Nephron (organoid): ENCODE measurements at regions not wholly inside any gene's neighbourhood (a gene's known extent, or its start where the extent isn't known, plus 50 kb on each side); places are given as distances from the start of the nearest gene placed in this dataset.
A peak's percentile ranks its signal among the peaks of the same experiment; 100 is the strongest.

ENCODE experiments used
- H3K27ac Mint-ChIP-seq, 3 experiments: 2 replicates each; pipeline ENCODE4 v1.8.0; 2020; ENCODE audit warnings: mixed read lengths in 3 of 3, mild to moderate bottlenecking in 2 of 3, moderate library complexity in 1 of 3
- H3K27me3 Mint-ChIP-seq: 2 replicates; pipeline ENCODE4 v1.8.0; 2021; ENCODE audit warnings: low read depth, mild to moderate bottlenecking, moderate library complexity, mixed read lengths
- H3K36me3 Mint-ChIP-seq: 2 replicates; pipeline ENCODE4 v1.8.0; 2020; ENCODE audit warnings: low read depth, mixed read lengths
- H3K4me1 Mint-ChIP-seq: 2 replicates; pipeline ENCODE4 v1.8.0; 2020; ENCODE audit warnings: mixed read lengths
- H3K4me3 Mint-ChIP-seq, 3 experiments: 2 replicates each; pipeline ENCODE4 v1.8.0; 2020; ENCODE audit warnings: mild to moderate bottlenecking in 3 of 3, mixed read lengths in 3 of 3, moderate library complexity in 2 of 3
- H3K9me3 Mint-ChIP-seq: 2 replicates; pipeline ENCODE4 v1.8.0; 2020; ENCODE audit warnings: mixed read lengths
- TF ChIP-seq, protein P1 (sequence below), 3 experiments: fragments of 200-600 bp; sonication (generic); IDR thresholded peaks; one replicate each; pipeline ENCODE4 v1.5.0; 2021; ENCODE audit warnings: antibody characterized with exemption in 3 of 3; ENCODE audit not compliant: unreplicated experiment in 3 of 3

DNA sequence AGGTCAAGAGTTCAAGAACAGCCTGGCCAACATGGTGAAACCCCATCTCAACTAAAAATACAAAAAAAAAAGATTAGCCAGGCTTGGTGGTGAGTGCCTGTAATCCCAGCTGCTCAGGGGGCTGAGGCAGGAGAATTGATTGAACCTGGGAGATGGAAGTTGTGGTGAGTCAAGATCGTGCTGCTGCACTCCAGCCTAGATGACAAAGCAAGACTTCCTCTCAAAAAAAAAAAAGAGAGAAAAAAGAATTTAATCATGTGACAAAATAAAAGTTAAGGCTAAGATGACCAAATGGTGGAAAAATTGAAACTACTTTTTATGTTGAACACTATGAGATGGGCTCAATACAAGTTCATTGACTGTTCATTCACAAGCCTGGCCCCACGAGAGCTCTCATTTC, 141.1 kb upstream of the WDR11 start:
- Mint-ChIP-seq H3K9me3 (no peaks in the 10 kb centered on the region), H3K4me3 (no peak overlapping the region), H3K27ac (no peak overlapping the region), H3K36me3 (no peaks in the 10 kb centered on the region), H3K27me3 (peaks cover 14% of the 10 kb centered on the region), H3K4me1 (no peaks in the 10 kb centered on the region)
- TF ChIP-seq, protein P1, sequence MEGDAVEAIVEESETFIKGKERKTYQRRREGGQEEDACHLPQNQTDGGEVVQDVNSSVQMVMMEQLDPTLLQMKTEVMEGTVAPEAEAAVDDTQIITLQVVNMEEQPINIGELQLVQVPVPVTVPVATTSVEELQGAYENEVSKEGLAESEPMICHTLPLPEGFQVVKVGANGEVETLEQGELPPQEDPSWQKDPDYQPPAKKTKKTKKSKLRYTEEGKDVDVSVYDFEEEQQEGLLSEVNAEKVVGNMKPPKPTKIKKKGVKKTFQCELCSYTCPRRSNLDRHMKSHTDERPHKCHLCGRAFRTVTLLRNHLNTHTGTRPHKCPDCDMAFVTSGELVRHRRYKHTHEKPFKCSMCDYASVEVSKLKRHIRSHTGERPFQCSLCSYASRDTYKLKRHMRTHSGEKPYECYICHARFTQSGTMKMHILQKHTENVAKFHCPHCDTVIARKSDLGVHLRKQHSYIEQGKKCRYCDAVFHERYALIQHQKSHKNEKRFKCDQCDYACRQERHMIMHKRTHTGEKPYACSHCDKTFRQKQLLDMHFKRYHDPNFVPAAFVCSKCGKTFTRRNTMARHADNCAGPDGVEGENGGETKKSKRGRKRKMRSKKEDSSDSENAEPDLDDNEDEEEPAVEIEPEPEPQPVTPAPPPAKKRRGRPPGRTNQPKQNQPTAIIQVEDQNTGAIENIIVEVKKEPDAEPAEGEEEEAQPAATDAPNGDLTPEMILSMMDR (IDR thresholded peaks at IDR 0.05; ENCODE audit: unreplicated experiment in 3 of 3), result no peak

DNA sequence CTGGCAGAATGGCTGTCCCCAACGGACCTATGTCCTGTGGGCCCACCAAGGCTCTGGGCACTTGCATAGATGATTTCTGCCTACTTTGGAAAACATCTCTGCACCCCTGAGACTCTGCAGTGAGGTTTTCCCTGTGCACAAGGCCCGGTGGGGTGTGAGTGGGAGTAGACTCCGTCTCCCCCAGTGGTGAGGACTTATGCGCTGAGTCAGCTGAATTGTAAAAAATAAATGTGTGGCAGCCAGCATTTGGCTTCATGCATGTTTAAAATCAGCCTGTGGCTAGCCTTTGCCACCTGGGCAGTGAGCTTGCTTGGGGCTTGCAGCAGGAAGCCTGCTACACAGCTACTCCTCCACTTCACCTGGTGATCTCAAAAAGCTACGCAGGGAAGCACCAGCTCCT, 139.3 kb upstream of the WDR11 start:
- H3K27me3 Mint-ChIP-seq, result peaks cover 16% of the 10 kb centered on the region
- H3K4me3 Mint-ChIP-seq, result no peak overlapping the region
- no peaks in the 10 kb centered on the region for H3K4me1 Mint-ChIP-seq
- no peak overlapping the region for H3K27ac Mint-ChIP-seq
- TF ChIP-seq, protein P1 (IDR thresholded peaks at IDR 0.05; ENCODE audit: unreplicated experiment in 3 of 3), result no peak
- H3K36me3 Mint-ChIP-seq, result no peaks in the 10 kb centered on the region
- peaks cover under 1% of the 10 kb centered on the region for H3K9me3 Mint-ChIP-seq

DNA sequence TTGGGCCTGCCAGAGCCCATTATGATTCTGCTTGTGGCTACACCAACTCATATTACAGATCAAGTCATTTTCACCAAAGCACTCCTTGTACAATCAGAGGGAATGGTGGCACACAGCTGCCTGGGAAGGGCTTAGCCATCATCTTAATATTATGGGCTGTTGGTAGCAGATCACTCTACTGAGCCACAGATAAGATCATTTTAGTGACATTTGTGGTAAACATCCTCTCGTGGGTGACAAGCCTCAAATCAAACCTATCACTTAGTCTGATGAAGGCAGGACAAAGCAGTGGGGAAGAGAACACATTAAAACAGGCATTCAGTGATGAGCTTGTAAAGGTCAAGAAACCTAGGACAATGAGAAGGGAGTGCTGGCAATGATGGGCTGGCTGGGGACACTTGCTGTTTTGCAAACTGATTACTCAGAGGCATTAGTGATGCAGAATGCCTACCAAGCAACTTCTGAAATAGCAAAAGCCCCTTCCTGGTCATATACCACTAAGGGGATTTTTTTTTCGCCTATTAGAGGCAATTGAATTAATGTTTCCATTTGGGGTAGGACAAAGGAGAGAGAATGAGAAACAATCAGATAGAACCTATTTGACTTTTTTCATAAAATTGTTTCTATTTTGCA, 137.5 kb upstream of the WDR11 start:
- H3K36me3 Mint-ChIP-seq, result no peaks in the 10 kb centered on the region
- no peaks in the 10 kb centered on the region for H3K4me1 Mint-ChIP-seq
- H3K4me3 Mint-ChIP-seq, result no peak overlapping the region
- peaks cover 12% of the 10 kb centered on the region for H3K27me3 Mint-ChIP-seq
- TF ChIP-seq, protein P1 (IDR thresholded peaks at IDR 0.05; ENCODE audit: unreplicated experiment in 3 of 3), result no peak
- peaks cover 3% of the 10 kb centered on the region for H3K9me3 Mint-ChIP-seq
- H3K27ac Mint-ChIP-seq, result no peak overlapping the region

DNA sequence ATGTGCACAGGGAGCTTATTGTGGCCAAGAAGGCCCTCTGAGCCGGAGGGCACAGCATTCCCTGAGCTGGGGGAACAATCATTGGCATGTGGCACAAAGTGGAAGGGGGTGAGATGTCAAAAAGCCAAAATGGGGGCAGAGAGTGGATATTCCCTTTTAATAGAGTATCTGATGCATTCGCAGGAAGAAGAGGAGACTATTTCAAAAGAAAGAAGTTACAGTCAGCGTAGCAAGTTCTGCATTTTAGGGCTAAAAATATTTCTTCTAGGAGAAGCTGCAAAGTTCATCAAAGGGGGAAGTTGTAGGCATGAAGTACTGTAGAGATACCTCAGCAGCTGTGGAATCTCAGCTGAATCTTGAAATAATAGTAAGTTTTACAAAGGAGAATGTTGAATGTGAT, 136.0 kb upstream of the WDR11 start:
- Mint-ChIP-seq H3K4me1 (no peaks in the 10 kb centered on the region), H3K27me3 (peaks cover 12% of the 10 kb centered on the region), H3K4me3 (no peak overlapping the region), H3K27ac (no peak overlapping the region), H3K9me3 (peaks cover 3% of the 10 kb centered on the region), H3K36me3 (no peaks in the 10 kb centered on the region)
- TF ChIP-seq, protein P1 (IDR thresholded peaks at IDR 0.05; ENCODE audit: unreplicated experiment in 3 of 3), result no peak

DNA sequence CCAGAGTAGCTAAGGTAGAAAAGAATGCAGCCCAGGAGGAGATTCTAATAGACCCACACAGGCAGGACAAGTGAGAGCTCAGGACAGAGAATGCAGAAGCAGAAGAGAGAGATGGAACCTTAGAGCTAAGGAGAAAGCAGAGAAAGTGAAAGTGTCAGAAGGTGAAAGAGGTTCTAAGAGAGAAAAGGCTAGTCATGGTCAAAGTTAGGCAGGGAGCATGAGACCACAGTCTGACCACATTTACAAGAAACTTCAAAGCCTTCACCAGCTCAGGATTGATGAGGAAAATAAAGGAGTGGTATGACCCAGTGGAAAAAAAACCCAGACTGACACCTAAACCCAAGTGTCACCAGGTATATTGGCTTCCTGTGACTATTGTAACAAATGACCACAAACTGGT, 131.8 kb upstream of the WDR11 start:
- TF ChIP-seq, protein P1 (IDR thresholded peaks at IDR 0.05; ENCODE audit: unreplicated experiment in 3 of 3), result no peak

DNA sequence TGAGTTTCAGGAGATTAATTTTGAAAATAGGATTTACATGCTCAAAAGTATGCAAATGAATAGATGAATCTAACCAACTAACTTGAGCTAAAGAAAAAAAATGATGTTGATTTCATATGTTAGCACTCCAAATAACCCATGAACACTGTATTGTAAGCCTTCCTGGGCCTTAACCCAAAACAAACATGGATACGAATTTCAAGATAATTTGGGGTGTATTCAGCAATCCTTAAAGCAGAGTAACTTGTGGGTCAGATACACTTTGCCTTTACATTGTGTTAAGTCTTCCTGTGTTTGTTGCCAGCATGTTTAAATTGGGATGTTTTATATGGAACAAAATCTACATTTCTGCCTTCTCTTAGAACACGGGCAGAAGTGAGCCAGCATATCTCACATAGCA, 124.2 kb upstream of the WDR11 start:
- H3K4me3 Mint-ChIP-seq, result no peak overlapping the region
- no peaks in the 10 kb centered on the region for H3K4me1 Mint-ChIP-seq
- H3K9me3 Mint-ChIP-seq, result no peaks in the 10 kb centered on the region
- TF ChIP-seq, protein P1 (IDR thresholded peaks at IDR 0.05; ENCODE audit: unreplicated experiment in 3 of 3), result no peak
- no peaks in the 10 kb centered on the region for H3K36me3 Mint-ChIP-seq
- peak overlapping the region in 1 of 3 experiments; percentile 63 for H3K27ac Mint-ChIP-seq
- no peaks in the 10 kb centered on the region for H3K27me3 Mint-ChIP-seq

More for the DNA sequence above, 131.8 kb upstream of the WDR11 start:
- H3K27ac Mint-ChIP-seq, result no peak overlapping the region
- no peaks in the 10 kb centered on the region for H3K4me1 Mint-ChIP-seq
- peaks cover 7% of the 10 kb centered on the region for H3K27me3 Mint-ChIP-seq
- no peak overlapping the region for H3K4me3 Mint-ChIP-seq
- peaks cover 3% of the 10 kb centered on the region for H3K9me3 Mint-ChIP-seq
- no peaks in the 10 kb centered on the region for H3K36me3 Mint-ChIP-seq
